ENCODE measurements at regions not wholly inside any gene's neighbourhood (a gene's known extent, or its start where the extent isn't known, plus 50 kb on each side); places are given as distances from the start of the nearest gene placed in this dataset.

DNA sequence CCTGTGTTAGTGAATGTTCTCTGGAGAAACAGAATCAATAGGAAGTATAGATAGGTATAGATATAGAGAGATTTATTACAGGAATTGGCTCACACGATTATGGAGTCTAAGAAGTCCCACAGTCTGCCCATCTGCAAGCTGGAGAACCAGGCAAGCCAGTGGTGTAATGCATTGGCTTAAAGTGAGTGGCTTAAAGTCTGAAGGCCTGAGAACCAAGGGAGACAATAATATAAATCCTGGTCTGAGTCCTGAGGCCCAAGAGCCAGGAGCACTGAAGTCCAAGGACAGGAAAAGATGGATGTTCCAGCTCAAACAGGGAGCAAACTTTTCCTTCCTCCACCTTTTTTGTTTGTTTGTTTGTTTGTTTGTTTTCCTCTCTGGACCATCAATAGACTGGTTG, 131.2 kb upstream of the LRFN2 start:
- no peak overlapping the region for H3K4me3 ChIP-seq (ENCODE audit: insufficient read depth, low read length, poor library complexity, severe bottlenecking)
- no peak overlapping the region for H3K27ac ChIP-seq (ENCODE audit: low read depth, low read length)
- H3K9me2 ChIP-seq (replicated peaks; ENCODE audit: insufficient read depth, low read length): no peaks in the 10 kb centered on the region
- no peak overlapping the region for H3K9ac ChIP-seq (ENCODE audit: low read length)
- no peak for TF ChIP-seq EZH2phosphoT487 (conservative IDR thresholded peaks at IDR 0.05; ENCODE audit: low read length)
- TF ChIP-seq, protein P1, sequence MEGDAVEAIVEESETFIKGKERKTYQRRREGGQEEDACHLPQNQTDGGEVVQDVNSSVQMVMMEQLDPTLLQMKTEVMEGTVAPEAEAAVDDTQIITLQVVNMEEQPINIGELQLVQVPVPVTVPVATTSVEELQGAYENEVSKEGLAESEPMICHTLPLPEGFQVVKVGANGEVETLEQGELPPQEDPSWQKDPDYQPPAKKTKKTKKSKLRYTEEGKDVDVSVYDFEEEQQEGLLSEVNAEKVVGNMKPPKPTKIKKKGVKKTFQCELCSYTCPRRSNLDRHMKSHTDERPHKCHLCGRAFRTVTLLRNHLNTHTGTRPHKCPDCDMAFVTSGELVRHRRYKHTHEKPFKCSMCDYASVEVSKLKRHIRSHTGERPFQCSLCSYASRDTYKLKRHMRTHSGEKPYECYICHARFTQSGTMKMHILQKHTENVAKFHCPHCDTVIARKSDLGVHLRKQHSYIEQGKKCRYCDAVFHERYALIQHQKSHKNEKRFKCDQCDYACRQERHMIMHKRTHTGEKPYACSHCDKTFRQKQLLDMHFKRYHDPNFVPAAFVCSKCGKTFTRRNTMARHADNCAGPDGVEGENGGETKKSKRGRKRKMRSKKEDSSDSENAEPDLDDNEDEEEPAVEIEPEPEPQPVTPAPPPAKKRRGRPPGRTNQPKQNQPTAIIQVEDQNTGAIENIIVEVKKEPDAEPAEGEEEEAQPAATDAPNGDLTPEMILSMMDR (IDR thresholded peaks at IDR 0.05; ENCODE audit: insufficient read depth, low read length, poor library complexity, severe bottlenecking): no peak
- no peak overlapping the region for H2AFZ ChIP-seq (ENCODE audit: low read depth, low read length, severe bottlenecking)
- no peaks in the 10 kb centered on the region for H3K36me3 ChIP-seq (ENCODE audit: low read length)
- H3K27me3 ChIP-seq (ENCODE audit: low read length): no peaks in the 10 kb centered on the region
- H3F3A ChIP-seq (ENCODE audit: insufficient read depth): no peaks in the 10 kb centered on the region
- no peak overlapping the region for H3K4me2 ChIP-seq (ENCODE audit: low read depth, low read length, poor library complexity, severe bottlenecking)
- no peaks in the 10 kb centered on the region for H4K20me1 ChIP-seq (ENCODE audit: low read depth, low read length)
- H3K9me3 ChIP-seq (ENCODE audit: insufficient read depth, low read length): no peaks in the 10 kb centered on the region
- no peaks in the 10 kb centered on the region for H3K79me2 ChIP-seq (ENCODE audit: insufficient read depth, low read length)

DNA sequence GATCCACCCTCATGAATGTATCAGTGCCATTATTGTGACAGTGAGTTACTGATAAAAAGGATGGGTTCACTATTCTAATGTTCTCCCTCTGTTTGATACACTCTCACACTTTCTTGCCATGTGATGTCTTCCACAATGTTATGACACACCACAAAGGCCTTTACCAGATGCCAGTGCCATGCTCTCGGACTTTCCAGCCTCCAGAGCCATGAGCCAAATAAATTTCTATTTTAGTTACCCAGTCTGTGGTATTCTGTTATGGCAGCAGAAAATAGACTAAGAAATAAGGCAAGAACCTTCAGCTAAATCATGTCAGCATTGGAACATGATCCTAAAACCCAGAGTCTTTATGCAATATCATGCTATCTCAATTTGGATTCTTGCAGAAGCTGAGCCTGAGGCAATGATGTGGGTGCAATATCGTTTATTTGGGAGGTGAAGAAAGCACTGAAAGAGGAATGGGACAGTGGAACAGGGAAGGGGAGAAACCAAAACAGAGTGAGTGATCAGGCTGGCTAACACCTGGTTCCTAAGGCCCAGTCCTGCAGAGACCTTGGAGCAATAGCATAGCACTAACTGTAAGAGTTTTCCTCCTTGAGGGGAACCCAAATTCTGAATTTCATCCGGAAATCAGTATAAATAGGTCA, 130.4 kb upstream of the LRFN2 start:
- H3K4me2 ChIP-seq (ENCODE audit: low read depth, low read length, poor library complexity, severe bottlenecking): no peak overlapping the region
- no peak overlapping the region for H2AFZ ChIP-seq (ENCODE audit: low read depth, low read length, severe bottlenecking)
- no peaks in the 10 kb centered on the region for H3F3A ChIP-seq (ENCODE audit: insufficient read depth)
- H3K9ac ChIP-seq (ENCODE audit: low read length): no peak overlapping the region
- no peaks in the 10 kb centered on the region for H3K9me2 ChIP-seq (replicated peaks; ENCODE audit: insufficient read depth, low read length)
- no peaks in the 10 kb centered on the region for H4K20me1 ChIP-seq (ENCODE audit: low read depth, low read length)
- H3K9me3 ChIP-seq (ENCODE audit: insufficient read depth, low read length): no peaks in the 10 kb centered on the region
- no peaks in the 10 kb centered on the region for H3K36me3 ChIP-seq (ENCODE audit: low read length)
- H3K79me2 ChIP-seq (ENCODE audit: insufficient read depth, low read length): no peaks in the 10 kb centered on the region
- H3K4me3 ChIP-seq (ENCODE audit: insufficient read depth, low read length, poor library complexity, severe bottlenecking): no peak overlapping the region
- H3K27me3 ChIP-seq (ENCODE audit: low read length): no peaks in the 10 kb centered on the region
- H3K27ac ChIP-seq (ENCODE audit: low read depth, low read length): no peak overlapping the region
- TF ChIP-seq EZH2phosphoT487 (conservative IDR thresholded peaks at IDR 0.05; ENCODE audit: low read length): no peak
- TF ChIP-seq, protein P1 (IDR thresholded peaks at IDR 0.05; ENCODE audit: insufficient read depth, low read length, poor library complexity, severe bottlenecking): no peak

DNA sequence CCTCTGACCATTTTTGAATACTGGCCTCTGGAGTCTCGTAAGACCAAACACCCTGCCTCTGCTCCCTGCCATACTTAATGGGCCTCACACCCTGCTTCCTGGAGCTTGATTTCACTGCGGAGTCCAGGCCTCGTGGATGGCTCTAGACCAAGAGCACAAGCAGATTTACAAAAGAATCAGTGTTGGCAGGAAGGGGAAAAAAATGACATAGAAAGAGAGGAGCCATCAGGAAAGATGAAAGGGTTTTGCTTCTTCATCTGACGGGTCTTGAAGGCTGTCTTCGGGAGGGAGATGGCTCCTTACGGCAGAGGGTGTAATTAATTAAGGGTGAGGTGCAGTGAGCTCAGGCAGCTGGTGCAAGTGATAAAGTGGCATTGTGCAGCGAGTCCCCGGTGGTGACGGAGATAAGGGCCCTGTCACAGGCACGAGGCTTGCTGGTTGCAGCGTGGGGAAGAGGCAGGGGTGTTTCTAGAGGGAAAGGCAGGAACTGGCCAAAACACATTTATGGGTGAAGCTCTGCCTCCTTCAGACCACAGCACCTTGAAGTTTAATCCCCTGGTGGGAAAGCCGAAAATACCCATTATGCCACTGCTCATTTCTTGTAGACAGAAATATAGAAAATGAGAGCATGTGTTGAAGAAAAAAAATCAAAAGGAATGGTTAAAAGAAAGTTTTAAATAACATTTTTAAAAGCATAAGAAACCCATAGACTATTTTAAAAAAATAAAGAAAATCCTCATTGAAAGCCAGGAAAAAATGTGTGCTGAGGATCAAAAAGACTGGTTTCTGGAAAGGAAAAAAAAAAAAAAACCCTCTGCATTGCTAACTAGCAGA, 128.6 kb upstream of the LRFN2 start:
- H3K4me3 ChIP-seq (ENCODE audit: insufficient read depth, low read length, poor library complexity, severe bottlenecking): no peak overlapping the region
- TF ChIP-seq, protein P1 (IDR thresholded peaks at IDR 0.05; ENCODE audit: insufficient read depth, low read length, poor library complexity, severe bottlenecking): no peak
- no peak for TF ChIP-seq EZH2phosphoT487 (conservative IDR thresholded peaks at IDR 0.05; ENCODE audit: low read length)
- H4K20me1 ChIP-seq (ENCODE audit: low read depth, low read length): no peaks in the 10 kb centered on the region
- no peaks in the 10 kb centered on the region for H3F3A ChIP-seq (ENCODE audit: insufficient read depth)
- H3K79me2 ChIP-seq (ENCODE audit: insufficient read depth, low read length): no peaks in the 10 kb centered on the region
- H3K9ac ChIP-seq (ENCODE audit: low read length): no peak overlapping the region
- no peaks in the 10 kb centered on the region for H3K9me2 ChIP-seq (replicated peaks; ENCODE audit: insufficient read depth, low read length)
- no peaks in the 10 kb centered on the region for H3K36me3 ChIP-seq (ENCODE audit: low read length)
- H3K9me3 ChIP-seq (ENCODE audit: insufficient read depth, low read length): no peaks in the 10 kb centered on the region
- H3K4me2 ChIP-seq (ENCODE audit: low read depth, low read length, poor library complexity, severe bottlenecking): no peak overlapping the region
- H2AFZ ChIP-seq (ENCODE audit: low read depth, low read length, severe bottlenecking): no peak overlapping the region
- H3K27ac ChIP-seq (ENCODE audit: low read depth, low read length): no peak overlapping the region
- H3K27me3 ChIP-seq (ENCODE audit: low read length): no peaks in the 10 kb centered on the region
